Keratinocyte (primary cell): ENCODE measurements at regions not wholly inside any gene's neighbourhood (a gene's known extent, or its start where the extent isn't known, plus 50 kb on each side); places are given as distances from the start of the nearest gene placed in this dataset.

Experiments used
- EZH2 ChIP-seq: IDR thresholded peaks from one replicate; pipeline ENCODE4 v1.6.1; 2012; ENCODE audit warnings: inconsistent platforms, mild to moderate bottlenecking, low read length, moderate library complexity
- TF ChIP-seq, protein P1 (sequence below), 3 experiments: IDR thresholded peaks in 1 of 3; conservative IDR thresholded peaks in 1 of 3; optimal IDR thresholded peaks in 1 of 3; 2 replicates in 2 of 3; 3 replicates in 1 of 3; pipeline versions ENCODE3 to v1.5.1; 2011; ENCODE audit warnings: low read length in 3 of 3, mild to moderate bottlenecking in 3 of 3, moderate library complexity in 2 of 3, control low read depth in 1 of 3, inconsistent platforms in 1 of 3; ENCODE audit not compliant: insufficient read depth in 2 of 3; ENCODE audit errors: extremely low read depth in 1 of 3

- TF ChIP-seq, protein P1, sequence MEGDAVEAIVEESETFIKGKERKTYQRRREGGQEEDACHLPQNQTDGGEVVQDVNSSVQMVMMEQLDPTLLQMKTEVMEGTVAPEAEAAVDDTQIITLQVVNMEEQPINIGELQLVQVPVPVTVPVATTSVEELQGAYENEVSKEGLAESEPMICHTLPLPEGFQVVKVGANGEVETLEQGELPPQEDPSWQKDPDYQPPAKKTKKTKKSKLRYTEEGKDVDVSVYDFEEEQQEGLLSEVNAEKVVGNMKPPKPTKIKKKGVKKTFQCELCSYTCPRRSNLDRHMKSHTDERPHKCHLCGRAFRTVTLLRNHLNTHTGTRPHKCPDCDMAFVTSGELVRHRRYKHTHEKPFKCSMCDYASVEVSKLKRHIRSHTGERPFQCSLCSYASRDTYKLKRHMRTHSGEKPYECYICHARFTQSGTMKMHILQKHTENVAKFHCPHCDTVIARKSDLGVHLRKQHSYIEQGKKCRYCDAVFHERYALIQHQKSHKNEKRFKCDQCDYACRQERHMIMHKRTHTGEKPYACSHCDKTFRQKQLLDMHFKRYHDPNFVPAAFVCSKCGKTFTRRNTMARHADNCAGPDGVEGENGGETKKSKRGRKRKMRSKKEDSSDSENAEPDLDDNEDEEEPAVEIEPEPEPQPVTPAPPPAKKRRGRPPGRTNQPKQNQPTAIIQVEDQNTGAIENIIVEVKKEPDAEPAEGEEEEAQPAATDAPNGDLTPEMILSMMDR (optimal IDR thresholded peaks at IDR 0.05 in 1 of 3, IDR thresholded peaks at IDR 0.05 in 1 of 3, conservative IDR thresholded peaks at IDR 0.05 in 1 of 3; ENCODE audit: extremely low read depth in 1 of 3, insufficient read depth in 2 of 3, low read length in 3 of 3): no peak
- TF ChIP-seq EZH2: no peak
Observed at GRCh38 chr4:137677863-137678262, 145.6 kb upstream of the PCDH18 start.
